Keratinocyte (primary cell): ENCODE measurements at regions not wholly inside any gene's neighbourhood (a gene's known extent, or its start where the extent isn't known, plus 50 kb on each side); places are given as distances from the start of the nearest gene placed in this dataset.

Source experiments
- DNase-seq: peaks from one replicate; pipeline ENCODE4 v3.0.0-alpha.2; 2011; ENCODE audit warnings: low read depth, missing footprints, low spot score
- FAIRE-seq: peaks from 2 replicates; lab custom pipeline; 2011; peaks lifted over from hg19 to GRCh38; lab: Jason Lieb, UNC
- H2AFZ ChIP-seq: 2 replicates; pipeline ENCODE4 v1.6.0; 2012; ENCODE audit warnings: low read length, control low read depth, inconsistent platforms; ENCODE audit not compliant: control insufficient read depth
- H3K27ac ChIP-seq: 2 replicates; pipeline ENCODE4 v1.5.1; 2011; ENCODE audit warnings: low read length; ENCODE audit not compliant: control insufficient read depth, insufficient read depth
- H3K27me3 ChIP-seq: 3 replicates; pipeline ENCODE4 v1.6.0; 2011; ENCODE audit warnings: low read length; ENCODE audit not compliant: control insufficient read depth, insufficient read depth; ENCODE audit errors: extremely low read depth
- H3K36me3 ChIP-seq, 2 experiments: 2 replicates in 1 of 2; 3 replicates in 1 of 2; pipeline ENCODE4 v1.5.1; 2011; ENCODE audit warnings: low read length in 2 of 2, mild to moderate bottlenecking in 1 of 2; ENCODE audit not compliant: control insufficient read depth in 2 of 2, insufficient read depth in 2 of 2; ENCODE audit errors: extremely low read depth in 1 of 2
- H3K4me1 ChIP-seq: 3 replicates; pipeline ENCODE4 v1.5.1; 2011; ENCODE audit warnings: low read length; ENCODE audit not compliant: control insufficient read depth, insufficient read depth; ENCODE audit errors: extremely low read depth
- H3K4me2 ChIP-seq: 3 replicates; pipeline ENCODE4 v1.6.0; 2011; ENCODE audit warnings: low read depth, low read length; ENCODE audit not compliant: control insufficient read depth, insufficient read depth; ENCODE audit errors: extremely low read depth
- H3K4me3 ChIP-seq, 3 experiments: fragments of 200-600 bp in 1 of 3; sonication (generic) in 1 of 3; 2 replicates in 2 of 3; 3 replicates in 1 of 3; pipeline ENCODE4 v1.5.1; 2011 to 2016; ENCODE audit warnings: low read length in 3 of 3, mild to moderate bottlenecking in 3 of 3, control low read depth in 2 of 3, inconsistent platforms in 1 of 3, low read depth in 1 of 3, mixed read lengths in 1 of 3, mixed run types in 1 of 3, moderate library complexity in 1 of 3; ENCODE audit not compliant: control insufficient read depth in 2 of 3, insufficient read depth in 2 of 3; ENCODE audit errors: extremely low read depth in 1 of 3
- H3K79me2 ChIP-seq: 2 replicates; pipeline ENCODE4 v1.6.0; 2012; ENCODE audit warnings: low read length; ENCODE audit not compliant: control insufficient read depth, insufficient read depth
- H3K9ac ChIP-seq: 3 replicates; pipeline ENCODE4 v1.6.0; 2011; ENCODE audit warnings: low read length; ENCODE audit not compliant: control insufficient read depth, insufficient read depth; ENCODE audit errors: extremely low read depth
- H3K9me1 ChIP-seq: 3 replicates; pipeline ENCODE4 v1.6.0; 2011; ENCODE audit warnings: low read length; ENCODE audit not compliant: control insufficient read depth, insufficient read depth; ENCODE audit errors: extremely low read depth
- H3K9me3 ChIP-seq: 2 replicates; pipeline ENCODE4 v1.5.1; 2012; ENCODE audit warnings: low read depth, low read length; ENCODE audit not compliant: control insufficient read depth
- H4K20me1 ChIP-seq: 3 replicates; pipeline ENCODE4 v1.6.0; 2011; ENCODE audit warnings: low read length; ENCODE audit not compliant: control insufficient read depth, insufficient read depth; ENCODE audit errors: extremely low read depth
- CTCF ChIP-seq, 3 experiments: IDR thresholded peaks in 1 of 3; conservative IDR thresholded peaks in 1 of 3; optimal IDR thresholded peaks in 1 of 3; 2 replicates in 2 of 3; 3 replicates in 1 of 3; pipeline versions ENCODE3 to v1.5.1; 2011; ENCODE audit warnings: low read length in 3 of 3, mild to moderate bottlenecking in 3 of 3, moderate library complexity in 2 of 3, control low read depth in 1 of 3, inconsistent platforms in 1 of 3; ENCODE audit not compliant: insufficient read depth in 2 of 3; ENCODE audit errors: extremely low read depth in 1 of 3
- EZH2 ChIP-seq: IDR thresholded peaks from one replicate; pipeline ENCODE4 v1.6.1; 2012; ENCODE audit warnings: inconsistent platforms, mild to moderate bottlenecking, low read length, moderate library complexity
- dilution Hi-C: fragments of 300-500 bp; cut with MboI; formaldehyde crosslinking; loops from one replicate; pipeline ENCODE4 v1.7.0; 2020; ENCODE audit warnings: low sequenced_read_pairs; ENCODE audit not compliant: extremely low pct_ligation_motif_present

DNA sequence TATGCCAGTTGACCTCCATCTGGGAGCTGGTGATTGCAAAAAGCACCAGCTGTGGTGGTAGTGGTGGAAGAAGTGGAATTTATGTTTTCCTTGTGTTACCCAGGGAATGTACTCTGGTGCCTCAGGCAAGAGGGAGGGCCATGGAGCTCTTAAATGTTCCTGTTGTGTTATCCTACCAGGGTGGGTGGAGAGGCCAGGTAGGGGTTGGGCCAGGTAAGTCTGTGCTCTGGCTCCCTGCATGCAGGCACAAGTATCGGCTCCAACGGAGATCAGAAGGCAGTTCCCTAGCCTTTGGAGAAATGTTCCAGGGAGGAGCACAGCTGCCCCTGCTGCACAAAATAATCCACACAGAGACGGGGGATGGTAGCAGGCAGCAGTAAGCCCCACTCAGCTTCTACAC, 419.3 kb upstream of the EYS start:
- DNase-seq, result no peak
- Histone ChIP-seq H4K20me1 (no peaks in the 10 kb centered on the region), H3K4me1 (no peaks in the 10 kb centered on the region), H3K9me3 (no peaks in the 10 kb centered on the region), H3K27ac (no peak overlapping the region), H3K4me3 (no peak overlapping the region), H3K36me3 (no peaks in the 10 kb centered on the region), H2AFZ (no peak overlapping the region), H3K9me1 (no peaks in the 10 kb centered on the region), H3K9ac (no peak overlapping the region), H3K4me2 (no peak overlapping the region), H3K79me2 (no peaks in the 10 kb centered on the region), H3K27me3 (no peaks in the 10 kb centered on the region)
- TF ChIP-seq CTCF (optimal IDR thresholded peaks at IDR 0.05 in 1 of 3, IDR thresholded peaks at IDR 0.05 in 1 of 3, conservative IDR thresholded peaks at IDR 0.05 in 1 of 3; ENCODE audit: extremely low read depth in 1 of 3, insufficient read depth in 2 of 3, low read length in 3 of 3) (no peak), EZH2 (no peak)
- FAIRE-seq, result no peak
- dilution Hi-C loops, result no loop called here

DNA sequence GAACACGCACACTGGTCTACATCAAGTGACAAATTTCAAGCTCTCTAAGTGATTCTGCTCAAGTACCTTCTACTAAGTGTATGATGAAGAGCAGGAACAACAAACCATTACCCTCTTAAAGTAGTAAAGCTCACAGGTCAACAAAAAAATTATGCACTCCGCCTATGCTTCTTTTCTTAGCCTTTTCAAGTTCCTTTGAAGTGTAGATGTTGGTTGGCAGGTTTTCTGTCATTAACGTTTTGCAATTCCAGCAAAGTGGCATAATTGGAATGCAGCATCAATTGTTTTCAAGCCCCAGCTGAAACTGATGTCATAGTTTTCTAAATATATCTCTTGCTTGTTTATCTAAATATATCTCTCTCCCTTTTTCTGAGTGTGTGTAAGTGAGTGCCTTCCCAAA, 396.9 kb upstream of the EYS start:
- Histone ChIP-seq H3K4me3 (no peak overlapping the region), H3K79me2 (no peaks in the 10 kb centered on the region), H3K36me3 (no peaks in the 10 kb centered on the region), H3K4me2 (no peak overlapping the region), H2AFZ (no peak overlapping the region), H4K20me1 (no peaks in the 10 kb centered on the region), H3K9ac (no peak overlapping the region), H3K9me1 (no peaks in the 10 kb centered on the region), H3K27me3 (no peaks in the 10 kb centered on the region), H3K9me3 (no peaks in the 10 kb centered on the region), H3K27ac (no peak overlapping the region), H3K4me1 (no peaks in the 10 kb centered on the region)
- TF ChIP-seq CTCF (optimal IDR thresholded peaks at IDR 0.05 in 1 of 3, IDR thresholded peaks at IDR 0.05 in 1 of 3, conservative IDR thresholded peaks at IDR 0.05 in 1 of 3; ENCODE audit: extremely low read depth in 1 of 3, insufficient read depth in 2 of 3, low read length in 3 of 3), result no peak
- TF ChIP-seq EZH2, result no peak
- FAIRE-seq (no peak), DNase-seq (no peak)
- dilution Hi-C loops, result no loop called here
